ENCODE measurements at regions not wholly inside any gene's neighbourhood (a gene's known extent, or its start where the extent isn't known, plus 50 kb on each side); places are given as distances from the start of the nearest gene placed in this dataset.

DNA sequence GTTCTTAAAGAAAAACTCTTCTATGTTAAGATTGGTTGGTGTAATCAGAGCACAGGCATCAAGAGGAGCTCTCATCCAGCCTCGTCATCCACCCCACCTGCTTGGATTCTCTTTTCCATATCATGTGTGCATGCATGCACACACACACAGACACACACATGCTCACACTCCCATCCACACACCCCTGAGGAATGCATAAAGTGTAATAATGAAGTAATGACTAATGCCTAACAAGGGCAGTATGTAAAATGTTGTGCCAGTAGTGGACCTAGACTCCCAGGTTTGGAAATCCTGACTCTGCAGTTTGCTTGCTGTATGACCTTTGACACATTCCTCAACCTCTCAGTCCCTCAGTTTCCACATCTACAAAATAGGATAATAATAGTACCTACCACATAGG lies 280.0 kb upstream of the ANKRD55 start:
- no peak for DNase-seq (ENCODE audit: low spot score)

DNA sequence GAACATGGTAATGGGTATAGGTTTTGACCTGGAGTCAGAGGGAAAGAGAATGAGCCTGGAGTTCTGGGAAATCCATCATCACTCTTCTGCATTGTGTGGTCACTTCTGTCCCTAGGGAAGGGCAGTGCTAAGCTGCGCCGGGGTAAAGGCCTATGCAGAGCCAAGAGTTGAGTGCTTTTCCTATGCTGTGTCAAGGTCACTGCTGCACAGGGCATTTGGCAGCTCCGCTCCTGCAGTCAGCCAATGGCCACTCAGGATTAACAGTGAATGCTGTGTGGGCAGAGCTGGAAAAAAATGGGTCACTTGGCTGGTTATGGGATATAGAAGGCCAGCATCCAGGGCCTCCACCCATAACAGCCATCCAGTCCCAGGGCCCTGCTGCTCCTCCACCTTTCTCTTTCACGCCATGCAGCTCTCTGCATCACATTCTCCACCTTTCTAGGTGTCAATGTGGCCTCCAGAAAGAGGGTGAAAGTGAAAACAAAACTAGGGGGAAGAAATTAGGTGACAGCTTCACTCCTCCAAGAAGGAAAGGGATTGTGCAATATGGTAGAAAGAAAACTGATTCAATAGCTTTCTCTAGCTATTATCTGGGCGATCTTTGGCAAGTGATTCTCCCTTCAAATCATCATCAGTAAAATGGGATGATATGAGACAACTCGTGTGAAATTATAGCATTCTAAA lies 279.3 kb upstream of the ANKRD55 start:
- no peak for DNase-seq (ENCODE audit: low spot score)

DNA sequence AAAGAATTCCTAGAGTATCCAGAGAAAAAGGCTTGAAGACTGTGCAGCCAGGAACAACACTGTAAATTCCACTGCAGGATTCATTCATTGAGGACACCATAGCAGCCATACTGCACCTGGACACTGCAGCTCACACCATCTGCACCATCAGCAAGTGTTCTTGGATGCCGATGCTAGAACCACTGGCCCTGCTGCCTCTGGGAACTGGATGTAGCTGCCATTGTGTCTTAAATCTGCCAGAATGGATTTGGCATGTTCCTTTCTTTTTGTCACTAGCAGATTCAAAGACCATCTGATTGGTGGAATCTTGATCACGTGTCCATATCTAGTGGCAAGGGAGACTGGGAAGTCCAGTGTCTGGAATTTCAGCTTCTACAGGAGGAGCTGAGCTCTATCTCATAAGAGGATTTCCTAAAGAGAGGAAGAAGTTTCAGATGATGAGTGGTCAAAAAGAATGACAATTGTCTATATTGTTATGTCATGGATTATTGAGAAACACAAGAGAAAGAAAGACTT lies 278.3 kb upstream of the ANKRD55 start:
- DNase-seq (ENCODE audit: low spot score): no peak

DNA sequence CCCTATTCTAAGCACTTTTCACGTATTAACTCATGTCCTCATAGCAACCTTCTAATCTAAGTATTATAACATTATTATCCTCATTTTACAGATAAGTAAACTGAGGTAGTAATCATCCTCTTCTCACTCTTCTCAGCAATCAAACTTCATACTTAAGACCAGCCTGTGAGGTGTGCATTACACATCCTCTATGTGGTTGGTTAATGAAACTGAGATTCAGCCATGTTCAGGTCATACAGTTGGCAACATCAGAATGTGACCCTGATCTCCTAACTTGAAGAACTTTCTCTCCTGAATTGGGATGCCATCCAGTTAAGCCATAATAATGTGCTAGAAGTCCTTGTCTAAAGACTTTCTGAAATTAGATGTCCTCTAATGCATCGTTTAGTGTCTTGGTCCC lies 275.1 kb upstream of the ANKRD55 start:
- DNase-seq (ENCODE audit: low spot score): no peak

DNA sequence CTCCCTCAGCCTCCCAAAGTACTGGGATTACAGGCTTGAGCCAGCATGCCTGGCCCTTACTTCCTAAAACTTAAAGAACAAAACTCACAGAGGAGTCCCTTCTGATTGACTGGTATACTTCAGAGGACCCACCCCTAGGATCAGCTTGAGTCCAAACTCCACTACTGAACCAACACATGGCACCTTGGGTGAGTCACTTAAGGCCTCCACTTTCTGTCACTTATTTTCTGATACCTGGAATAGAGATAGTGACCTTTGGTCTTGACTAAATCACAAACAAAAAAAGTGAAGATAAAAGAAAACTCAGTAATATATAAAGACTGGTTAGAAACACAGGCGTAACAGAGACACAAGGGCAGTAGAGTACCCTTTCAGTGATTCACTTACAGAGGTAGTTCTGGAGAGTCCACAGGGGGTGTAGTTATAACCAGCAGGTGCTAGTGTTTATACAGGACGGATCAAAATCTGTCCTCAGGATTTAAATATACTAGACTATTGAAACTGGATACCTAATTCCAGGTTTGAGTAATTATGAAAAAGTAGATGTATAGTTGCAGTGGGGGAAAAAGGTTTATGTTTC lies 274.3 kb upstream of the ANKRD55 start:
- no peak for DNase-seq (ENCODE audit: low spot score)

DNA sequence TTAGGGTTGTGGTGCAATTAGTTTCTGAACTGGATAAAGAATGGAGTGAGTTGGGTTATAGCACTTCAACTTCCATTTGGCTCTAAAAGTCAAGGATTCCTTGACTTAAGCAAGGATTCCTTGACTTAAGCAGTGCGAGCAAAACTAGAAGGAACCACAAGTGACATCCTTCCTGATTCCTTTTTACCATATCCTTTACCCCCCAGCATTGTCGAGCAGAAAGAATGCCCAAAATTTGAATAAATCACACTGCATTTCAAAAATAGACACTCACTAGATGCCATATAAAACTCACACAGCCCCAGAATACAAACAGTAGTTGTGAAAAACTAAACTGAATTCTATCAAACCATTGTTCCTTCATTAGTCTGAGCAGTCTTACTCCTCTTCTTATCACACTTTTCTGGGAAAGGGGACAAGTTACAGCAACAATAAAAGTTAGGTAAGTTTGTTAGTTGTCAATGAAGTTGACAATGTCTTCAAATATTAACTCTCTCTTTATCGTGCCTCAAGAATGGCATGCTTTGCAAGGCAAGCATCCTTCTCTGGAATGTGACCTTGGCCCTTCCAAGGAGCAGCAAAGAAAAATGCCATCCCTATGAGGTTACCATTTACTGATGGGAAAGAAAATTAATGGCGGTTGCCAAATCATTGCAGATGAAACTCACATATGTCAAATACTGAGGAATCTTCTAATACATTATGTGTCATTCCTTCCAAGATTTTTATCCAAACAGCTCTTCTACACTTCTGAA lies 273.3 kb upstream of the ANKRD55 start:
- no peak for DNase-seq (ENCODE audit: low spot score)

DNA sequence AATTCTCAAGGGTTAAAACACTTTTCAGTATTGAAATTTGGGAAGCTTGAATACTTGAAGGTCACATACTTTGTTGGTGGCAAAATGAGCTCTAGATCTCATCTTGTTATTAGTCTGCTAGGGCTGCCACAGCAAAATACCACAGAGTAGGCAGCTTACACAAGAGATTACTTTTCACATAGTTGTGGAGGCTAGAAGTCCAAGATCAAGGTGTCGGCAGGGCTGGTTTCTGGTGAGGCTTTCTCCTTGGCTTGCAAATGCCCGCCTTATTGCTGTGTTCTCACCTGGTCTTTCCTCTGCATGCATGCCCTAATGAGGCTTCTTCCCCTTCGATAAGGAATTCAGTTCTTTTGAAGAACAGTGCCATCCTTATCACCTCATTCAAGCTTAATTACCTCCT lies 270.8 kb upstream of the ANKRD55 start:
- no peak for DNase-seq (ENCODE audit: low spot score)

DNA sequence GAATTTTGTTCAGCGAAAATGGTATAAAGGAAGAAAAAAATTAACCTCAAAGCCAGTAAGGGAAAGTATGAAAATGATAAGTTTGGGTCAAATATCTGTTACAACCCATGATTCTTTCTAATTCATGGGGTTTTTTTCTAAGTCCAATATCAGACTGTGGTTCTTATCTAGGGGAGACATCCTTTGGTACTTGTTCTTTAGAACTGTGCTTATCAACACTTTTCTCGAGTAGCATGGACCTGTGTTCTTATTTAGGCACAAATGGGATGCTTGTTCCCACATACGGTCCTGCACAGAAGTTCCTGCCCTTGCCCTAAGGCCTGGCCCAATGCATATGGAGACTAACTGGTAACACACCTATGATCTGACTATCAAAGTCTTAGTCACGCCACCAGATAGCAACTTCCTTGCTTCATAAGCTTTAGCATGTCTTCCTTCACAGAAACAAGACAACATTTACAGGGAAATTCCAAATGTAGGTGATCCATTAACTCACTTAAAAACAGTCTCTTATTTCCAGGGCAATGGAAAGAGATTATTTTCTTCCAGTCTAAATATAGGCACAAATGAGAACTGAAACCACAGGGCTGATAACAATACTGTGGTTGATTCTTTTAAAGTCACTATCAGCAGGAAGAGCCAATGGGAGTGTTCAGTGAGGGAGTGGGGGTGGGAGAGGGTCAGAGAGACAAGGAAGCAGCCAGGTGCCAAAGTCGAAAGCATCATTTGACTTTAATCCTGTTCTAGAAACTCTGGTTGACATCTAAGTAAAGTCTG lies 268.8 kb upstream of the ANKRD55 start:
- no peak for DNase-seq (ENCODE audit: low spot score)

DNA sequence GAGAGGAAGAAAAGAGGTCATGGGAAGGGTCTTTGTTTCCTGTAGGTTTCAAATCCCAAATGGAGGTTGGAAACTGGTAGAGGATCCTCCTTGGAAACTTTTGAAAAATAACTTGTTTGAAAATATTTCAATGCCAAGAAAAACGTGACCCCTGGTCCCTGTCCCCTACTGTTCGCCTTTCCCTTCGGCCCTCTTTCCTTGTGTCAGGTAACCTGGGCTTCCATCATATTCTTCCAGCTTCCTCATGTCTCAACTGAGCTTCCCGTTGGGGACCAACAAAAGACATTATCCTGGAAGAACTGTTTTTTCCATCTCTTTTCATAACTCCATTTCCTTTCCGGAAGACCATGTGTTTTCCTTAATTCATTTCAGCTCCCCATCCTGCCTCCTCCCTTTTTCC lies 266.8 kb upstream of the ANKRD55 start:
- no peak for DNase-seq (ENCODE audit: low spot score)

DNA sequence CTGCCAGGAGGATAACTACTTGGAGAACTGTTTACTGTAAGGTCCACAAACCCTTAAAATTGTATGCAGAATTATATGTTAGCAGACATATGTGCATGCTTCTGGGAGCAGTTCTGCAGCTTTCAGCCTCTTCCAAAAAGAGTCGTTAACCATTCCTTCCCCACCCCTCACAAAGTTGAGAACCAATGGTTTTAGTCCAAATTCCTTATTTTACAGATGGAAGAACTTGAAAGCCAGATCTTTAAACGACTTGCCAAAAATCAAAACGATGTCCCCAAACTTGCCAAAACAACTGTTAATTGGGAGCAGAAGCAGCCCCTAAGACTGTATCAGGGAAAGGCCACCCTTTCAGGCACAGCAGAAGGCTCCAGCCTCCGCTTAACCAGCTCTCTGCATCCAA lies 266.4 kb upstream of the ANKRD55 start:
- no peak for DNase-seq (ENCODE audit: low spot score)

DNA sequence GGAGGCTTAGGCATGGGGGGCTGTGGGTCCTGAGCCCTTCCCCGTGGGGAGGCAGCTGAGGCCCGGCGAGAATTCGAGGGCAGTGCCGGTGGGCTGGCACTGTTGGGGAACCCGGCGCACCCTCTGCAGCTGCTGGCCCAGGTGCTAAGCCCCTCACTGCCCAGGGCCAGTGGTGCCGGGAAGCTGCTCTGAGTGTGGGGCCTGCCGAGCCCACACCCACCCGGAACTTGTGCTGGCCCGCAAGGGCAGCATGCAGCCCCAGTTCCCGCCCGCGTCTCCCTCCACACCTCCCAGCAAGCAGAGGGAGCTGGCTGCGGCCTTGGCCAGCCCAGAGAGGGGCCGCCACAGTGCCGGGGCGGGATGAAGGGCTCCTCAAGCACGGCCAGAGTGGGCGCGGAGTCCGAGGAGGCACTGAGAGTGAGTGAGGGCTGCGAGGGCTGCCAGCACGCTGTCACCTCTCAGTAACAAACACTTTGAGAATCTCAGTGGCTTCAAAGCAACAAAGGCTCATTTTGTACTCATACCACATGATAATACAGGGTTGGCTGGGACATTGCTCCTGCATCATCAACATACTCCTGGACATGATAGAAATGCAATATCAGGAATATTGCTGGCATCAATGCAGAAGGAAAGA lies 265.7 kb upstream of the ANKRD55 start:
- no peak for DNase-seq (ENCODE audit: low spot score)

DNA sequence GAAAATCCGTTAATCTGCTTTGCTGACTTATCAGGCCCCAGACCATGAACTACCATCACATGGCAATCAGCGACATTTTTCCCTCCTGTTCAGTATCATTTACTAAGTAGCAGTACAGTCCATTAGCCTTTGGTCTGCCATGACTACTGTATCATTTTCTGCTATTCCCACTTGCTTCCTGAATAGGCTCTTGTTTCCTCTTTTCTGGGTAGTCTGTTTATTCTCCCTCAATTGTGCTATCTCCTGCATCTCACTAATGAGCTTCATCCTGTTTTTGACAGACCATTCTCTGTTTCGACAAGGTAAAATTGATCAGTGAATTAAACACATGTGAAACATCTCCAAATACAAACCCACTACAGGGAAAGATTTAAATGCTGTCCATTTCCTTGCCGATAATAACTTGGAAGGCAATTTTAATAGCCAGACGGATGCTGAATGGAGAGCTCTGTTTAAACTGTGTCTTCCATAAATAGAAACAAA lies 263.5 kb upstream of the ANKRD55 start:
- no peak for DNase-seq (ENCODE audit: low spot score)

DNA sequence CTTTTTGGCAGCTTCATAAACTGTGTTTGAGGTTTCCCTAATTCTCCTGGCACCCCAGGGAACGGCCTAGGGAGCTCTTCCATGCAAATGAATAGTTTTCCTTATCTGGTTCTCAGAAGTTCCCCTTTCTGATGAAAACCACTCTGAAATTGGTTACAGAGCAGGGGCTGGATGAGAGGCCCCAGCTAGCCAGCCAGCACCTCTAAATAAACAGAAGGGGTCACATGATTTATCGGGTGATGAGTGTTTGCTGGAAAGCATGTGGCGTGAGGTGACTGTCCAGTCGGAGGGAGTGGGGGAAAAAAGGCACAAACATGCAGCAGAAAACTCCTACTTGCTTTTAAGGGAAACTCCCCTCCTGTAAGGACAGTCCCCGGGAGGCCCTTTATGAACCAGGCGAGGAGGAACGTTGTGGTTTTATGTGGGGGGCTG lies 261.2 kb upstream of the ANKRD55 start:
- DNase-seq (ENCODE audit: low spot score): no peak

DNA sequence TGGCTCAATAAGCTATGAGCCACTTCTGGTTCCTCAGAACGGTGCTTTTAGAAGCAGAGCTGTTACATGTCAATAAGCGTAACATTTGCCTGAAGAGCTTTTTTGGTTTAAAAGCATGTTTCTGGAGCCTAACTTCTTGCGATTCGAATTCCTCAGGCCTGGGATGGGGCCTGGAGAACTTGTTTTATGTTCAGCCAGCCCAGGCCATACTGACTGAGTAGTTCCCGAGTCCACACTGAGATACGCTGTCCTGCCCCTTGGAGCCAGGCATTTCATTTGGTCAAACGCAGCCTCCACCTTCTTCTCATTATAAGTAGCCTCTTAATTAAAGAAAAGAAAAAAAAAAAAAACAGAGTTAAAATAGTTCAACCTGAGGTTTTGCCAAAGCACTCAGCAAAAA lies 260.6 kb upstream of the ANKRD55 start:
- DNase-seq (ENCODE audit: low spot score): no peak

DNA sequence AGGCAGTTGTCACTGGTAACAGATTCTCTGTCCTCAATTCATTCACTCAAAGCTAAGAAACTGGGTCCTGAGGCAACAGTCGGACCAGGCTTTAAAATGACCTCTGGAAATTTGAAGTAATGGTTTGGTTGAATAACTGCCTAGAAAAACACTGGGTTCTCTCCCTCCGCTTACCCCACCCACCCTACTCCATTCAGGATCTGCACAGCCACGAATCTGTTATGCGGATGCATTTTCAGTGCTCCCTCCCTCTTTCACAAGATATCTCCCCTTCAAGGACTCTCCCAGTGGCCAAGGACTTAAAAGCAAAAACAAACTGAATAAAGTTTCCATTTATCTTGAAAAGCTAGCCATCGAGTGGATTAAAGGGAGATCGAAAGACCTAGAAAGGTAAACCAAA lies 260.2 kb upstream of the ANKRD55 start:
- DNase-seq (ENCODE audit: low spot score): no peak

DNA sequence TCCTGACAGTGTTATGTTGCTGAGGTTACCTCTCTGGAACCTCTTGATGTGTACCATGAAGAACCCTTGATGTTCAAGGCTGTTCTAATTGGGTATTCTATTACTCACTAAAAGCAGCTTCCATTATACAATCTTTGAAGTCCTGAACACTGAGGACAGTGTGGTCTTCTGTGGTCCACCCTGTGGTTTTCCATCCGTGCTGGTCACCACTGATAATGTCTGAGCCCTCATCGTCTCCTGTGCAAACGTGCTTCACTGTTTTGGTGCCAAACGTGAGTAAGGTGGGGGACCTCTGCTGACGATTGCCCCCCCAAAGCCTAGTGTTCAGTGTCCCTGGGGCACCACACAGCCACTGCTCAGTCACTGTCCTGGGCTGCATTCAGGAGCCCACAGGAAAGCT lies 259.7 kb upstream of the ANKRD55 start:
- DNase-seq (ENCODE audit: low spot score): no peak

DNA sequence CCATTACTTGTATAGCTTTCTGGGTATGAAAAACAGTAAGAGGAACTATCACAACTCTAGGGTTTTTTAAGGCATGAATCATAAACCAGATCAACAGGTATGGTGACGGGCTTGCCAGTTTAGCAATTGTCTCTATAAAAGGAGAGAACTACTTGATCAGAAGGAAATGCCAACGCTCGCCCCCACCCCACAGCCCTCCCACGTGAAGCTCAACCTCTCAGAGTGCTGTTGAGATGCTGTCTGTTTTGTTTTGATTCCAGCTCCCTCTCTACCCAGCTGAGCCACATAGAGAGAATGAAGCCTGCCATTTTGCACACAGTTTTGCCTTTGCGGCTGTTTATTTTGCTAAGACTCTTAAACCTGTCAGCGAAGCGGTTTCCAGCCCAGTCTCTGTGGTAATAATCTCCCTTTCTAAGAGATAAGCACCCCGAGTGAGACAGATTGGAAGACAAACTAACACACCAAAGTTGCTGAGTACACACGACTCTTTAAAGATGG lies 257.9 kb upstream of the ANKRD55 start:
- DNase-seq (ENCODE audit: low spot score): no peak

DNA sequence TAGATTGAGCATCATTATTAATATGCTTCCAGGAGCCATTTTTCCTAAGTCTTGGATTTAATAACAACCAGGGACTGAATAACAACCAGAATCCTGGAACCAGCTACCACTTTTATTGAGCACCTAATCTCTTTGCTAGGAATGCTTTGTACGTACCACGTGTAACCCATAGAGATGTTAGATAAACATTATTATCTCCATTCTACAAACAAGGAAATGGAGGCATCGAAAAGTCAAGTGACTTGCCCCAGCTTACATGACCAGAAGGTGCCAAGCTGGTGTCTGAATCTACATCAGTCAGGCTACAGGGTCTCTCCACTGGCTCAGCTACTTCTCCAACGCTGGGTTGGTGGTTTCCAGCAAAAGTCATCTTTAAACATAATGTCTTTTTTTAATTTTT lies 256.1 kb upstream of the ANKRD55 start:
- no peak for DNase-seq (ENCODE audit: low spot score)

DNA sequence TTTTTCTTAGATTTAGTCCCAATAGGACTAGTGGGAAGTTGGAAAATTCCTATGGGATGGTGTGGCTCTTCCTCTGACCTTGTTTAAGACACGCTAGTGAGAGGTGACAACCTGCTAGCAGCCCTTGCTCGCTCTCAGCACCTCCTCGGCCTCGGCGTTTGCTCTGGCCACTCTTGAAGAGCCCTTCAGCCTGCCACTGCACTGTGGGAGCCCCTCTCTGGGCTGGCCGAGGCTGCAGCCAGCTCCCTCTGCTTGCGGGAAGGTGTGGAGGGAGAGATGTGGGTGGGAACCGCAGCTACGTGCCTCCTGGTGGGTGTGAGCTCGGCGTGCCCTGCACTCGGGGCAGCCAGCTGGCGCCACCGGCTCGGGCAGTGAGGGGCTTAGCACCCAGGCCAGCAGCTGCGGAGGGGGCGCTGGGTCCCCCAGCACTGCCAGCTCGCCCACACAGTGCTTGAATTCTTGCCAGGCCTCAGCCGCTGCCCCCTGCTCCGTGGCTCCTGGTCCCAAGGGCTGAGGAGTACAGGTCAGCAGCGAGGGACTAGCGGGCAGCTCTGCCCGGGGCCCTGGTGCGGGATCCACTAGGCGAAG lies 254.5 kb upstream of the ANKRD55 start:
- DNase-seq (ENCODE audit: low spot score): no peak

DNA sequence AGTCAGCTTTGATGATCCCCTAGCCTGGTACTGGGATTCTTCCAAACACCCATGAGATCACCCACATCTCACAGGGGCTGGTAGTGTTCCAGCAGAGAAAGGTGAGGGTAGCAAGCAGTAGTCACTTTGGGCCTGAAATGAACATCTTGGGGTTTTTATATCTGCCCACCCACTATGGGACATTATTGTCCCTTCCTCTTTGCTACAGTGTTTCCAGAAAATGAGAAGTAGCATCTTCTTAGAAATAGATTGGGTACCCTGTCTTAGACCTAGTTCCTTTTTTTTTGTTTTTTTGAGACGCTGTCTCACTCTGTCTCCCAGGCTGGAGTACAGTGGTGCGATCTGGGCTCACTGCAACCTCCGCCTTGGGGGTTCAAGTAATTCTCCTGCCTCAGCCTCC lies 249.2 kb upstream of the ANKRD55 start:
- no peak for DNase-seq (ENCODE audit: low spot score)

Measured in kidney capillary endothelial cell (primary cell).